NB4 (cell line): ENCODE measurements at regions not wholly inside any gene's neighbourhood (a gene's known extent, or its start where the extent isn't known, plus 50 kb on each side); places are given as distances from the start of the nearest gene placed in this dataset.

Experiments used
- DNase-seq: peaks from one replicate; pipeline ENCODE4 v3.0.0; 2010; ENCODE audit warnings: low read depth
- H3K4me3 ChIP-seq: one replicate; pipeline ENCODE4 v1.5.1; 2011; ENCODE audit warnings: mild to moderate bottlenecking, low read depth, low read length, moderate library complexity
- MYC ChIP-seq: IDR thresholded peaks from 2 replicates; pipeline ENCODE4 v1.6.1; 2011; ENCODE audit warnings: low read depth, low read length
- POLR2A ChIP-seq: IDR thresholded peaks from 2 replicates; pipeline ENCODE4 v1.6.1; 2011; ENCODE audit warnings: mild to moderate bottlenecking; ENCODE audit not compliant: insufficient read length; ENCODE audit errors: extremely low read depth
- TF ChIP-seq, protein P1 (sequence below): IDR thresholded peaks from 2 replicates; pipeline ENCODE4 v1.6.1; 2011; ENCODE audit warnings: low read depth, low read length
- TF ChIP-seq, protein P2 (sequence below): IDR thresholded peaks from one replicate; pipeline ENCODE4 v1.5.1; 2012; ENCODE audit warnings: low read depth, low read length

DNA sequence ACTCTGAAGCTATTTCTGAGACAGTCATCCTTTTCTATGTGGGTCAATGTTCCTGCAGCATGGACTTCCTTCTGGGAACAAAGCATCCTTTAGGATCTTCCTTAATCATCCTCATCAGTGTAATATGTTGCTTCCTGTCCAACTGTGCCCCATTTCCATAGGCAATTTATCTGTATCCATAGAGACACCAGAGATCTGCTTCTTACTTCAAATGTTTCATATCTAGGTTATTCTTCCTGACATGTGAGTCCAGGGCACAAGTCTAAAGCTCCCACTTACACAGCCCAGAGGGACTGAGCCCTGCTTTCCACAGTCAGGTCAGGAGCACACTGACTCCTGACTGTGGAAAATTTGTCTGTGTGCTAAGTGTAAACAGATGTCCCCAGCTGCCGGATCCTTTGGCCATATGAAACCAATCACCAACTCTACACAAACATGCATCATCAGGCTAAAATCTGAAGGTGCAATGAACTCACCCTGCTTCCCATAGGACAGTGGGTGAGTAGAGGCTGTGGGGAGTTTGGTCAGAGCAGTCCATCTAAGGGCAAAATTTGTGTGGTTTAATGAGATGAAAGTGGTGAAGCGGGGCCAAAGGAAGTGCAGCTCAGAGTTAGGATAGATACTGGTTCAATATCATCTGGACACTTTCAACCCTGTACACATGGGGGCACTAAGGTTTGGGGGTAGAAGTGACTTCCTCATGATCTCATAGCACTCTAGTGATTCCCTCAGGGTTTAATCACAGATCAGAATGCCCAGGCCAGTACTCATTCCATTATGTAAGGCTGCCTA lies 85.2 kb upstream of the TNC start:
- TF ChIP-seq, protein P1, sequence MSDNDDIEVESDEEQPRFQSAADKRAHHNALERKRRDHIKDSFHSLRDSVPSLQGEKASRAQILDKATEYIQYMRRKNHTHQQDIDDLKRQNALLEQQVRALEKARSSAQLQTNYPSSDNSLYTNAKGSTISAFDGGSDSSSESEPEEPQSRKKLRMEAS, result no peak
- no peak overlapping the region for H3K4me3 ChIP-seq
- no peak for DNase-seq

DNA sequence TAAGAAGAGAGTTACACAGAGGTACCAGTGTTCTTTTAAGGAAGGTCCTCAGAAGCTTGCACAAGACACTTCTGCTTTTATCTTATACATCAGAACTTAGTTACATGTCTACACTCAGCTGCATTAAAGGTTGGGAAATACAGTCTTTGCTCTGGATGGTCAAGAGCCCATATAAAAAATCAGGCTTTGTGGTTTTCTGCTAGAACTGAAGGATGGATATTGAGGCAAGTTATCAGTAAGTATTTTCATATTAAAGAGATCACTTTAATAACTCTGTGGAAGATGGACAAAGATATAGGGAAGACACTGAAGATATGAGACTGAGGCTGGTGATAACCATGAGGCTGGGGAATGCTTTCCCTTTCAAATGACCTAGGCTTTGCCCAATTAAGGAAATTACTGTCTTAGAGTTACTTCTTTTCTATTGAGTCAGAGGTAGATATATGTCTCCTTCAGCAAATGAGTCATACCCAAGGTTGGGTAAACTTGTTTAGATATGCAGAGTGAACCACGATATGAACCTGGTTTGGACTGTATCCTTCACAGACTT lies 87.0 kb upstream of the TNC start:
- TF ChIP-seq MYC, result no peak
- TF ChIP-seq, protein P2, sequence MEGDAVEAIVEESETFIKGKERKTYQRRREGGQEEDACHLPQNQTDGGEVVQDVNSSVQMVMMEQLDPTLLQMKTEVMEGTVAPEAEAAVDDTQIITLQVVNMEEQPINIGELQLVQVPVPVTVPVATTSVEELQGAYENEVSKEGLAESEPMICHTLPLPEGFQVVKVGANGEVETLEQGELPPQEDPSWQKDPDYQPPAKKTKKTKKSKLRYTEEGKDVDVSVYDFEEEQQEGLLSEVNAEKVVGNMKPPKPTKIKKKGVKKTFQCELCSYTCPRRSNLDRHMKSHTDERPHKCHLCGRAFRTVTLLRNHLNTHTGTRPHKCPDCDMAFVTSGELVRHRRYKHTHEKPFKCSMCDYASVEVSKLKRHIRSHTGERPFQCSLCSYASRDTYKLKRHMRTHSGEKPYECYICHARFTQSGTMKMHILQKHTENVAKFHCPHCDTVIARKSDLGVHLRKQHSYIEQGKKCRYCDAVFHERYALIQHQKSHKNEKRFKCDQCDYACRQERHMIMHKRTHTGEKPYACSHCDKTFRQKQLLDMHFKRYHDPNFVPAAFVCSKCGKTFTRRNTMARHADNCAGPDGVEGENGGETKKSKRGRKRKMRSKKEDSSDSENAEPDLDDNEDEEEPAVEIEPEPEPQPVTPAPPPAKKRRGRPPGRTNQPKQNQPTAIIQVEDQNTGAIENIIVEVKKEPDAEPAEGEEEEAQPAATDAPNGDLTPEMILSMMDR, result no peak
- TF ChIP-seq POLR2A, result no peak
- TF ChIP-seq, protein P1, result no peak
- peak; percentile 24 for DNase-seq

DNA sequence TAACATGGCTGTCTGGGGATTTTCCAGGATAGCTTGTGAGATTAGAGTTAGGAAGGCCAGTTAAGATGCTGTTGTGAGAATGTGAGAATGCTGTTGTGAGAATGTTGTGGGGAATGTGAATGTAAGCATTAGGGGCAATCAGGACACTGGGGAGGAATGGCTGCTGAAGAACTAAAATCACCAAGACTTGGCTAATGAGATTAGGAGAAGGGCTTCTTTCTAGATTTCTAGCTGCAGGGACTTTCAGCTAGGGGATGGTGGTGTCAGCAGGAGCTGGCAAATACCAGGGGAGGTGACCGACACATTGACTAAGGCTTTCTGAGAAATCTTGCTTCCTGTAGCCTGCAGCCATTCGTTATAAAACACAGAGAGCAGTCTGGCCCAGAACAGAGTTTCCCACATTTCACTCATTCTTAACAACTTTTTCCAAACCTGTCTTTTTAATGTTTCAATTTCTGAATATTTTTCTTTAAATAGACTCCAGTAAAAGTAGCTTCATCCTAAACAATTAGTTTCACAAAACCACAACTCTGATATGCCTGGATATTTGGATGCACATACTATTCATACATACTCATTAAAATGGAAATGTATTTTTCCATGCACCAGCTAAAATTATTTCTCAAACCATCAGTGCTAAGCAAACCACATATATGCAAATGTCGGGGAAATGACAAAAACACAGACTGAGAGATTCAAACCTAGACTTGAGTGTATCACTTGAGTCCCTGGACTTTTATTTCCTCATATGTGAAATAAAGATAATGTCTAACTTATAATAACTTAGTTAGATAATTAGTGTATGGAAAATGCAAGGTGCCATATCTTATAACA lies 89.3 kb upstream of the TNC start:
- TF ChIP-seq MYC, result no peak
- no peak for TF ChIP-seq POLR2A
- TF ChIP-seq, protein P2, result no peak
- TF ChIP-seq, protein P1, result no peak
- no peak for DNase-seq
- H3K4me3 ChIP-seq, result no peak overlapping the region

More for the DNA sequence above, 87.0 kb upstream of the TNC start:
- H3K4me3 ChIP-seq, result no peak overlapping the region

DNA sequence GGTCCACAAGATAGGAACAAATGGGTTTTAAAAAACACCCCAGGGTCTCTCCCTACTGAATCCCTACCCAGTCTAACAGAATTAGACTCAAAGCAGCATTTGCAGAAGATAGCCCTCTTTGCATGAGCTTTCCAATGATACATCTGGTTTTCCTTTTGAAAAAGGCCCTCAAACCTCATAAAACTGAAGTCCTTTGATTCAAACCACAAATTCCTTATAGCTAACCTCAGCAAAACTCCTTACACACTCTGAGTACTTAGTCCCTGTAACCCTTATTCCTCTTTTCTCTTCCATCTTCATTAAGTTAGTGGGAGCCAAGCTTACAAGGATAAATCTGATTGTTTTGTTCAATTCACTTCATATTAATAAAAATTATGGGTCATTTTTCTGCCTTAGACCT lies 90.5 kb upstream of the TNC start:
- TF ChIP-seq, protein P1, result no peak
- TF ChIP-seq POLR2A, result no peak
- TF ChIP-seq, protein P2, result no peak
- no peak for TF ChIP-seq MYC
- H3K4me3 ChIP-seq, result no peak overlapping the region
- no peak for DNase-seq

DNA sequence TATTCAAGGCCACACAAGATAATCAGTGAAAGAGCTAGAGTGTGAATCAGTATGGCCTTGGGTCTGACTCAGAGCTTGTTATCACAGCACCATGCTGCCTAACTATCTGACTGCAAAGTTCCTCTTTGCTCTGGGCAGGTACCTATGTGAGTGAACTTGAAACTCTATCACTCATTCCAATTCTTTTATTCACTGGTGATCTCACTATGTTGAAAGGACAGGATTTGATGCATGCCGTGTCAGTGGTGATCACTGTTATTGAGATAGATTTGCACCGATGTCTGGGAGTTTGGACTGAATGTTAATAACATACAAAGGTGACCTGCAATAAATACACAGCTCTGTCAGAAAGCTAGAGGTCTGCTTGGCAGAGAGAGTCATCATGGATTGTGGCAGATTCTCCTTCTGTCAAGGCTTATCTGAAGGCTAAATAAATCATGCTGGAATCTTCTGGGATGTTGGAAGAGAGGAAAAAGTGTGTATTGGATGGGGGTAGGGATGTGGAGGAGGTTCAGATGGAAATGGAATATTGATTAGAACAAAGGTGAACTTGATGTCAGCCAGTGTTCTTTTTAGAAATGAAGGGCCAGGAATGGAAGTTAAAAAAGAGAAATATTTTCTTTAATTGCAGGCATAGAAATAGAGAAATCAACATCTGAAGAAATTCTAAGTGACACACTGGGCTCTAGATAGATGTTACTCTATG lies 91.8 kb upstream of the TNC start:
- DNase-seq, result no peak
- TF ChIP-seq, protein P1, result no peak
- TF ChIP-seq POLR2A (no peak), MYC (no peak)
- TF ChIP-seq, protein P2, result no peak
- no peak overlapping the region for H3K4me3 ChIP-seq
